SU-DHL-6 (cell line): ENCODE measurements at regions not wholly inside any gene's neighbourhood (a gene's known extent, or its start where the extent isn't known, plus 50 kb on each side); places are given as distances from the start of the nearest gene placed in this dataset.

Source experiments
- H2AFZ ChIP-seq: fragments of 200-600 bp; sonication (generic); 2 replicates; pipeline ENCODE4 v1.6.1; 2014; ENCODE audit warnings: low read depth, mild to moderate bottlenecking, moderate library complexity, mixed read lengths, antibody characterized with exemption, low read length; ENCODE audit not compliant: severe bottlenecking
- H3F3A ChIP-seq: fragments of 200-600 bp; shearing (Covaris generic); 2 replicates; pipeline ENCODE4 v1.6.0; 2016; ENCODE audit warnings: antibody characterized with exemption, mild to moderate bottlenecking; ENCODE audit not compliant: insufficient read depth
- H3K27ac ChIP-seq: fragments of 200-600 bp; sonication (generic); 2 replicates; pipeline ENCODE4 v1.5.1; 2016; ENCODE audit warnings: low read depth, mild to moderate bottlenecking, low read length, moderate library complexity, mixed read lengths
- H3K27me3 ChIP-seq: fragments of 200-600 bp; sonication (generic), shearing (Covaris generic); 2 replicates; pipeline ENCODE4 v1.6.0; 2014; ENCODE audit warnings: mild to moderate bottlenecking, low read length
- H3K36me3 ChIP-seq: fragments of 200-600 bp; sonication (generic); 2 replicates; pipeline ENCODE4 v1.6.1; 2014; ENCODE audit warnings: mild to moderate bottlenecking, low read length, mixed read lengths
- H3K4me2 ChIP-seq: fragments of 300-600, 200-600 bp; shearing (Covaris generic), sonication (generic); 2 replicates; pipeline ENCODE4 v1.6.0; 2014; ENCODE audit warnings: low read length, low read depth, mild to moderate bottlenecking; ENCODE audit not compliant: poor library complexity, severe bottlenecking
- H3K4me3 ChIP-seq: fragments of 200-600 bp; sonication (generic); 2 replicates; pipeline ENCODE4 v1.5.1; 2014; ENCODE audit warnings: antibody characterized with exemption, low read length, mild to moderate bottlenecking, mixed read lengths; ENCODE audit not compliant: insufficient read depth, poor library complexity, severe bottlenecking
- H3K79me2 ChIP-seq: fragments of 200-600 bp; sonication (generic); 2 replicates; pipeline ENCODE4 v1.6.1; 2014; ENCODE audit warnings: mild to moderate bottlenecking, low read length, moderate library complexity; ENCODE audit not compliant: insufficient read depth
- H3K9ac ChIP-seq: fragments of 200-600 bp; sonication (generic); 2 replicates; pipeline ENCODE4 v1.7.0; 2014; ENCODE audit warnings: mild to moderate bottlenecking, low read length
- H3K9me2 ChIP-seq: fragments of 200-600 bp; sonication (generic); replicated peaks from 2 replicates; pipeline ENCODE4 v1.6.1; 2014; ENCODE audit warnings: low read length; ENCODE audit not compliant: insufficient read depth
- H3K9me3 ChIP-seq: fragments of 200-600 bp; sonication (generic); 2 replicates; pipeline ENCODE4 v1.6.1; 2014; ENCODE audit warnings: low read length, mixed read lengths; ENCODE audit not compliant: insufficient read depth
- H4K20me1 ChIP-seq: fragments of 200-600 bp; sonication (generic); 2 replicates; pipeline ENCODE4 v1.6.1; 2014; ENCODE audit warnings: low read depth, mild to moderate bottlenecking, antibody characterized with exemption, low read length, moderate library complexity, mixed read lengths
- EZH2phosphoT487 ChIP-seq: fragments of 200-600 bp; sonication (generic), shearing (Covaris generic); conservative IDR thresholded peaks from 2 replicates; pipeline ENCODE4 v1.6.1; 2018; ENCODE audit warnings: mild to moderate bottlenecking, antibody characterized with exemption, low read length, moderate library complexity, mixed read lengths
- TF ChIP-seq, protein P1 (sequence below): fragments of 200-600 bp; sonication (generic); IDR thresholded peaks from one replicate; pipeline ENCODE4 v1.5.1; 2017; ENCODE audit warnings: antibody characterized with exemption, mild to moderate bottlenecking, low read length, moderate library complexity; ENCODE audit not compliant: insufficient read depth, poor library complexity, severe bottlenecking

DNA sequence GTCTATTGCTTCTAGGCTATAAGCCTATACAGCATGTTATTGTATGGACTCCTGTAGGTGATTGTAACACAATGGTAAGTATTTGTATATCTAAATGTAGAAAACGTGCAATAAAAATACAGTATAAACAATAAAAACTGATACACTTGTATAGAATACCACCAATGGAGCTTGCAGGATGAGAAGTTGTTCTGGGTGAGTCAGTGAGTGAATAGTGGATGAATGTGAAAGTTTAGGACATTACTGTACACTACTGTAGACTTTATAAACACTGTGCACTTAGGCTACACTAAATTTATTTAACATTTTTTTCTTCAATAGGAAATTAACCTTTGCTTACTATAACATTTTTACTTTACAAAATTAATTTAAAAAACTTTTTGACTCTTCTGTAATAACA is 679.2 kb upstream of the ZNF804A start:
- Histone ChIP-seq H2AFZ (no peak overlapping the region), H3K9me2 (no peaks in the 10 kb centered on the region), H3K27me3 (no peaks in the 10 kb centered on the region), H3K9me3 (no peaks in the 10 kb centered on the region), H3K9ac (no peak overlapping the region), H3K79me2 (no peaks in the 10 kb centered on the region), H3F3A (no peaks in the 10 kb centered on the region), H4K20me1 (no peaks in the 10 kb centered on the region), H3K4me3 (no peak overlapping the region), H3K4me2 (no peak overlapping the region), H3K36me3 (no peaks in the 10 kb centered on the region), H3K27ac (no peak overlapping the region)
- TF ChIP-seq, protein P1, sequence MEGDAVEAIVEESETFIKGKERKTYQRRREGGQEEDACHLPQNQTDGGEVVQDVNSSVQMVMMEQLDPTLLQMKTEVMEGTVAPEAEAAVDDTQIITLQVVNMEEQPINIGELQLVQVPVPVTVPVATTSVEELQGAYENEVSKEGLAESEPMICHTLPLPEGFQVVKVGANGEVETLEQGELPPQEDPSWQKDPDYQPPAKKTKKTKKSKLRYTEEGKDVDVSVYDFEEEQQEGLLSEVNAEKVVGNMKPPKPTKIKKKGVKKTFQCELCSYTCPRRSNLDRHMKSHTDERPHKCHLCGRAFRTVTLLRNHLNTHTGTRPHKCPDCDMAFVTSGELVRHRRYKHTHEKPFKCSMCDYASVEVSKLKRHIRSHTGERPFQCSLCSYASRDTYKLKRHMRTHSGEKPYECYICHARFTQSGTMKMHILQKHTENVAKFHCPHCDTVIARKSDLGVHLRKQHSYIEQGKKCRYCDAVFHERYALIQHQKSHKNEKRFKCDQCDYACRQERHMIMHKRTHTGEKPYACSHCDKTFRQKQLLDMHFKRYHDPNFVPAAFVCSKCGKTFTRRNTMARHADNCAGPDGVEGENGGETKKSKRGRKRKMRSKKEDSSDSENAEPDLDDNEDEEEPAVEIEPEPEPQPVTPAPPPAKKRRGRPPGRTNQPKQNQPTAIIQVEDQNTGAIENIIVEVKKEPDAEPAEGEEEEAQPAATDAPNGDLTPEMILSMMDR: no peak
- no peak for TF ChIP-seq EZH2phosphoT487

DNA sequence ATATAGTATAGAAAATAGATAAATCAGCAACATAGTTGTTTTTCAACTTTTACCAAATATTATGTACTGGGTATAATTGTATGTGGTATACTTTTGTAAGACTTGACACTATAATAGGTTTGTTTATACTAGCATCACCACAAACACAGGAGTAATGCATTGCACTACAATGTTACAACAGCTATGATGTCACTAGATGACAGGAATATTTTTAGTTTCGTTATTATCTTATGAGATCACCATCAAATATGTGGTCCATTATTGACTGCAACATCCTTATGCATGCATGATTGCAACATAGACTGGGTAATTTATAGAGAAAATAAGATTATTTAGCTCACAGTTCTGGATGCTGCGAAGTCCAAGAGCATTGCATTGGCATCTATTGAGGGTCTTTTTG is 678.4 kb upstream of the ZNF804A start:
- Histone ChIP-seq H3K27me3 (no peaks in the 10 kb centered on the region), H3K27ac (no peak overlapping the region), H3K79me2 (no peaks in the 10 kb centered on the region), H3F3A (no peaks in the 10 kb centered on the region), H3K4me2 (no peak overlapping the region), H4K20me1 (no peaks in the 10 kb centered on the region), H3K4me3 (no peak overlapping the region), H3K36me3 (no peaks in the 10 kb centered on the region), H3K9me3 (no peaks in the 10 kb centered on the region), H3K9ac (no peak overlapping the region), H3K9me2 (no peaks in the 10 kb centered on the region), H2AFZ (no peak overlapping the region)
- TF ChIP-seq, protein P1: no peak
- TF ChIP-seq EZH2phosphoT487: no peak

DNA sequence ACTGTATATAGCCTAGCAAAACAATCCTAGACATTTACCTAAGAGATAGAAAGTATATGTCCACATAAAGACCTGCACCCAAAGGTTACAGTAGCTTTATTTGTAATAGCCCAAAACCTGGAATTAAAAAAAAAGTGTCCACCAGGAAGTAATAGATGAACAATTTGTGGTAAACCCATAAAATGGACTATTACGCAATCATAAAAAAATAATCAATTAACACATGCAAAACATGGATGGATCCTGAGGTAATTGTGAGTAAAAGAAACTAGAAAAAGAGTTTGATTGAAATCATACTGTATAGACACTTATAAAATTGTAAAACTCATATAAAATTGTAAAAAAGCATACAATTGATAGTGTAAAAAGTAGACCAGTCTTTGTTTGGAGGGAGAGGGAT is 673.0 kb upstream of the ZNF804A start:
- Histone ChIP-seq H3K79me2 (no peaks in the 10 kb centered on the region), H3F3A (no peaks in the 10 kb centered on the region), H3K36me3 (no peaks in the 10 kb centered on the region), H3K9ac (no peak overlapping the region), H3K27me3 (no peaks in the 10 kb centered on the region), H4K20me1 (no peaks in the 10 kb centered on the region), H3K9me2 (no peaks in the 10 kb centered on the region), H3K9me3 (no peaks in the 10 kb centered on the region), H3K4me2 (no peak overlapping the region), H3K27ac (no peak overlapping the region), H3K4me3 (no peak overlapping the region), H2AFZ (no peak overlapping the region)
- TF ChIP-seq, protein P1: no peak
- no peak for TF ChIP-seq EZH2phosphoT487
